DMS153 treated with DMSO at 0.1 percent for 48 hours (cell line): ENCODE measurements at regions not wholly inside any gene's neighbourhood (a gene's known extent, or its start where the extent isn't known, plus 50 kb on each side); places are given as distances from the start of the nearest gene placed in this dataset.

Source experiments
- DNase-seq: peaks from one replicate; lab custom pipeline; 2025; ENCODE audit not compliant: unreplicated experiment; lab: John Stamatoyannopoulos, UW

DNA sequence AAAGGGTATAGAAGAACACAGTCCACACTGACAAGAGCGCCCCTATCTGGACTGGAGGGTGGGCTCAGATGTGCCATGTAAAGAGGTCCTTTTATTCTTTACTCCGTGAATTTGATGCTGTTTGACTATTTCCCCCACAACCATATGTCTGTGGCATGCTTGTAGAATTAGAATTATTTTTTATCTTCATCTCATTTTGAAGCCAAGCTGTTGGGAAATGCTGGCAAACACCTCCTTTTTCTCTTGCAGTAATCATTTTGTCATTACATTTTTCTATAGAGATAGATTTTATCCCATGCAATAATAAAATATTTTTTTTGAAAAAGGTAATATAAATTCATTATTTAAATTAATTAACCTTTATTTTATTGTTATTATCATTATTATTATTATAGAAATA is 926.6 kb upstream of the AUTS2 start:
- no peak for DNase-seq

DNA sequence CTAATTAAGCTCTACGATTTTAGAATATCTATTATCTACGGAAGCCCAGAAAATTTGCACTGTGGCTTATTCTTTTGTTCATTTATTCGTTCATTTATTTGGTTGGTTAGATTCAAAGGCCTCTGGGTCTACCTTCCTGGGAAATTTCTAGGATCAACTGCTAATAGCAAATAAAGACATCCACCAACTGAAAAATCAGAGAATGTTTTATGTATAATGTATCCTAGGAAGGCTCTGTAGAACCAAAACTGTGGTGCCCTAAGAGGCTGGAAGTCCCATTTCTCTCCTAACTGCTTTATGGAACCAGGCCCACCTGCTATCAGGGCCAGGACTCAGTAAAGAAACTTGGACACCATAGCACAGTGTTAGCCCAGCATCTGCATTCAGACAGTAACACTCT is 923.4 kb upstream of the AUTS2 start:
- no peak for DNase-seq

DNA sequence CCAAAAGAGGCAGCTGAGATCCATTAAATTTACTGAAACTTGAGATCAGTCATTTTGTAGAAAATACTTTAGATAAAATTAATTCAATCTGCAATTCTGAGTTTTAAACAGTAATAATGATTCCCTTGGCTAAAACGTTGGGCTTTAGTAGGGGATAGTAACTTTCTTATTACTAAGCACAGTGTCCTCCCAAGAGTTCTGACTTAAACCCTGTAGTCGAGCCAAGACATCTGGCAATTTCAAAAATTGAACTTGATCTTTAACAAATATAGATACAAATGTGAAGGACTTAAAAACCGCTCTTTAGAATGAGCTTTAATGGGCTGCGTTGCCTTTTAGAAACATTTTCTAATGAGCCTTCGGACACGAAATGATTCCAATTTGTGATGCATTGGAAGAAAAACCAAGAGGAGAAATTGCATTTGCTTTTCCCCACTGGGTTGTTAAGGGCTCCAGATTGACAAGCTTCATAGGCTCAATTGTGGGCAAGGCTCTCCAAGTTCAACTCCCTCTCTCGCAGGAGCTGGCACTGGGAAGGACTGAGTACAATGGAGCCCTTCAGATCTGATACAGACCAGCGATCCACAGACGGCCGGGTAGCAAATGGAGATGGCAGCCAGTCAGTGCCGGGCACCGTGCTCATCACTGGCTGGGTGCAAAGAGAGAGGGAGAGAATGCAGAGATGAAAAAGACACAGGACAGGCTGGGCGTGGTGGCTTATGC is 921.3 kb upstream of the AUTS2 start:
- DNase-seq: no peak

DNA sequence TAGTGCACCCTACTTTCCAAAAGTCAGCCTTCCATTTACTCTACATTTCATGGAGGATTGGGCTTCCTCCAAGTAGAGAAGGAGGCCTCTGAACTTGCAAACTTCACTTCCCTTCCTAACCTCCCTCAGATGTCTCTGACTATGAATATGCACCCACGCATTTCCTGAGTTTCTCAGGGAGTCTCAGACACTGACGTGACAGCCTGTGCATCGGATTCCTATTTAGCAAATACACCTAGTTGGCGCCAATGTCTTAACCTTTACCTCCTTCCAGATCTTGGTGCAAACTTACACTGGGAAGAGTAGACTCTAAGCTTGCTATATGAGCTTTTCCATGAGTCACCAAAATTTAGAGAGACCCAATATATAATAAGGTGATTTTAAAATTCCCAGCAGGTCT is 920.1 kb upstream of the AUTS2 start:
- no peak for DNase-seq

DNA sequence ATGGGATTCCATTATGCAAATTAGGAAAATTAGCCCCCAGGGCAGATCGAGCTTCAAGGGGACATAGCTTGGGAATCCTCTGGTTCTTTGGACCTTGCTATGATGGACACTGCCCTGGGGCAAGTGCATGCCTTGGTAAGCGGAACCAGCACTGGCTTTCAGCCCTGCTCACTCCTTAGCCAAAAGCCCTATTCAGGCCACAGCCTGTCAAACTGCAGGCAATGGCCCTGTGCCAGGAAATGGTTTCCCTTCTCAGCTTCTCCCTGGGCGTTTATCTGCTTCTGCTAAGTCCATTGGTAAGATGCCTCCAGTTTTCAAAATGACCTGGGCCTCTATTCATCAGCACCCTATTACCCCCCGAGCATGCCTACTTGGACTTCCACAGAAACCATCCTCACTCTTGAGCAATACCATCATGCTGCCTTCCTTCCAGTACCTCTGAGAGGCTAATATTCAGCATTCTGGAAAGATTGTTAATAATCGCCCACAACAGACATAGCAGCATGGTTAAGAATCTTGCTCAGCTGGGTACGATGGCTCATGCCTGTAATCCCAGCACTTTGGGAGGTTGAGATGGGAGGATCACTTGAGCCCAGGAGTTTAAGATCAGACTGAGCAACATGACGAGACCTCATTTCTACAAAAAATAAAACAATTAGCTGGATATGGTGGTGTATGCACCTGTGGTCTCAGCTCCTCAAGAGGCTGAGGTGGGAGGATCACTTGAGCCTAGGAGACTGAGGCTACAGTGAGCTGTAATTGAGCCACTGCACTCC is 918.6 kb upstream of the AUTS2 start:
- DNase-seq: peak; percentile 12

DNA sequence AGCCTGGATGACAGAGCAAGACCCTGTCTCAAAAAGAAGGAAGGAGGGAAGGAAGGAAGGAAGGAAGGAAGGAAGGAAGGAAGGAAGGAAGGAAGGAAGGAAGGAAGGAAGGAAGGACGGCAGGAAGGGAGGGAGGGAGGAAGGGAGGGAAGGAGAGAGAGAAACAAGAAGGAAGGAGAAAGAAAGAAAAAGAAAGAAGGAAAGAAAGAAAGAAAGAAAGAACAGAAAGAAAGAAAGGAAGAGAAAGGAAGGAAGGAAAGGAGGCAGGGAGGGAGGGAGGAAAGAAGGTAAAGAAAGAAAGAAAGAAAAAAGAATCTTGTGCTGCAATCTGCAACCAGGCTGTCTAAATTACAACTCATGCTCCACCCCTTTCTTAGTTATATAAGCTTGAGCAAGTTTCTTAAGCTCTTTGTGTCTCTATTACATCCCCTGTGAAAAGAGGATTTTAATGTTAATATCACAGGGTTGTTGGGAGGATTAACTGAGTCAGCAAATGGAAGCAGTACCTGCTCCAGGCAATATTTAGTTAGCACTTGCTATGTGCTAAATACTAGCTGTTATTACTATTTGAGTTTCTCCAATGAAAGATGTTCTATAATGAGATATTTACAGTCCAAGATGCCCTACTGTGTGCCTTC is 917.9 kb upstream of the AUTS2 start:
- DNase-seq: no peak

DNA sequence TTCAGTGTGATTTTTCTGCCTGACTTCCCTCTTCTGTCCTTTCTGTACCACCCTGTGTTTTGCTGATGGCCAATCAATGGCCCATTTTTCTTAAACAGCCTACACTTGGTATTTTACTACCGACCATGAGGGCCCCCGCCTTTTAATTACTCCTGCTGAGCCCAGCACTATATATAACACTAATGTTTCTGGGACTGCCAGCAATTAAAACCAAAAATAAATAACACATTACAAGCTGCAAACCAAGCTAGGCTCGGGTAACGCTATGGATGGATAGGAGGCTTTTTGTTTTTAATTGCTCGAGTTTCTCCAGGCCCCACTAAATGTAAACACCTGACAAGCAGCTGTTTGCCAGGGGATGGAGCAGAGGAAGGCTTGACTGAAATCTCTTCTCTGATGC is 915.4 kb upstream of the AUTS2 start:
- DNase-seq: peak; percentile 86

DNA sequence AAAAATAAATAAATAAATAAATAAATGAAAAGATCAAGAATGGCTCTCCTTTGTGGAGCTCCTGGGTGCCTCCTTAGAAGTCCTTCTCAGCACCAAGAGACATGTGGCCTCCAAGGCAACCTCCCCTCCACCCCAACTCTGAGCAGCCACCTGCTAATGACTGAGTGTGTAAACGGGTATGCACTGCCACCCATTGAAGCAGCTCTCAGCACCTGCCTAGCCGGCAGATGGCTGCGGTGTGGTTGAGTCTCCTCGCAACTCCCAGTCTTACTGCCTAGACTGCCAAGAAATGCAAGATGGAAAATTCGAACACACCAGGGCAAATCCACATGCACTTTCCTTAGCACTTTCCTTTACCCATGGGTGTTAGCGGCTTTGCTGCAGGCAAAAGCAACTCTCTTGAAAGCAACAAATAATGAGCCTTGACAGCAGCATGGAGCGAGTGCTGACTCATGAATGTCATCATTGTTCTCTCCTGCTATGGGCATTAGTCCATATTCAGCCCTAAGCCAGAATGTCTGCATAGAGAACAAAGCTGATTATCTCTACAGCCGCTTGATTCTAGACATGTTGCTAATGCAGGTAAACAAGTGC is 913.9 kb upstream of the AUTS2 start:
- DNase-seq: peak; percentile 85

DNA sequence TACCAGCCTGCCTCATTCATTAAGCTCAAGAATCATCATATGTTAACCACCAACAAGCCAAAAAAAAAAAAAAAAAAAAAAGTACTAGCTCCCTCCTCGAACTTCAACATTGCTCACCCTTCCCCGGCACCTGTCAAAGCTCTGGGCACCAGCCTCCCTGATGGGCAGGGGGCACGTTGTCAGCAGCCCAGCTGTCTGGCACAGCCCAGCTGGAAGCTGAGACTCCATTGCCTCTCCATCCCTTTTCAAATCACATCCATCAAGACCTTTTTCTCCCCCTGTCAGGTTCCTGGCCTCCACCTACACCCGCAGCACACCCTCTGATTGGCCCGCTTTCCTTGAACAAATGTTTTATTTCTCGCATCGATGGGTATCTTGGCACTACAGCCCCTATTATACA is 913.3 kb upstream of the AUTS2 start:
- no peak for DNase-seq

DNA sequence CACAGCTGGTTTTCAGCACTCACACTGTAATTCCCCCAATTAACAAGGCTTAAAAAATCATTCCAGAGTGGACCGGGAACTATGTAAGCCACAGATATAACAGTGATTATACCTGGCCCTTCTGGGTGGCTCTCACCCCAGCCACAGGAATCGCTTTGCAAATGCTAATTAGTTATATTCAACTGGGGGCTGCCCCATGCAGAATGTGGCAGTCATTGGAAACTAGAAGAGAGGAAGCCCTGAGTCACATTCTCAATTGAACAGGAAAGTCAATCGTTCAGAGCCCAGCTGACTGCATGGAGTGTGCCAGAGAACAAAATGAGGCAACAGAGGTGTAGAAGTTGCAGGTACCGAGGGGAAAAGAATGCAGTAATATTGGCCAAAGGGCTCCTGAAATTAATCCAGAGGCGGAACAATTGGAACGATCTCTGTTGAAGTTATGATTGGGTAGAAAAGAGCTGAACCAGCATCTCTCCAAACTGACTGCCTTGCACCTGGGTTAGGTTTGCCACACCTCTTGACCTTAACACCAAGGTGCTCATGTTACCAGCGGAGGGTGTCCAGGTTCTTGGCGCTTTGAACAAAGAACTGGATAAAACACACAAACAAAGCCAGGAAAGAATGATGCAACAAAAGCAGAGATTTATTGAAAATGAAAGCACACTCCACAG is 909.7 kb upstream of the AUTS2 start:
- DNase-seq: peak; percentile 68

DNA sequence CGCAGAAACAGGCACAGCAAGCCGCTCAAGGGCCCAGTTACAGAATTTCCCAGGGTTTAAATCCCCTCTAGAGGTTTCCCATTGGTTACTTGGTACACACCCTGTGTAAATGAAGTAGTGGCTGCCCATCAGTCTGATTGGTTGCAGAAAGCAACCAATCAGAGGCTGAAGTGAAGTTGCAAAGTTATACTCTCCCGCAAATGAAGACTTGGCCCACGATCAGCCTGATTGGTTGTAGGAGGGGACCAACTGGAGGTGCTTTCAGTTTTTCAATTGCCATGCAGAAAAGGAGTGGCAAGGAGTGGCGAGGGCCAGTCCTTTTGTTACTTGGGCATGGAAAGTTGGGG is 909.2 kb upstream of the AUTS2 start:
- no peak for DNase-seq

DNA sequence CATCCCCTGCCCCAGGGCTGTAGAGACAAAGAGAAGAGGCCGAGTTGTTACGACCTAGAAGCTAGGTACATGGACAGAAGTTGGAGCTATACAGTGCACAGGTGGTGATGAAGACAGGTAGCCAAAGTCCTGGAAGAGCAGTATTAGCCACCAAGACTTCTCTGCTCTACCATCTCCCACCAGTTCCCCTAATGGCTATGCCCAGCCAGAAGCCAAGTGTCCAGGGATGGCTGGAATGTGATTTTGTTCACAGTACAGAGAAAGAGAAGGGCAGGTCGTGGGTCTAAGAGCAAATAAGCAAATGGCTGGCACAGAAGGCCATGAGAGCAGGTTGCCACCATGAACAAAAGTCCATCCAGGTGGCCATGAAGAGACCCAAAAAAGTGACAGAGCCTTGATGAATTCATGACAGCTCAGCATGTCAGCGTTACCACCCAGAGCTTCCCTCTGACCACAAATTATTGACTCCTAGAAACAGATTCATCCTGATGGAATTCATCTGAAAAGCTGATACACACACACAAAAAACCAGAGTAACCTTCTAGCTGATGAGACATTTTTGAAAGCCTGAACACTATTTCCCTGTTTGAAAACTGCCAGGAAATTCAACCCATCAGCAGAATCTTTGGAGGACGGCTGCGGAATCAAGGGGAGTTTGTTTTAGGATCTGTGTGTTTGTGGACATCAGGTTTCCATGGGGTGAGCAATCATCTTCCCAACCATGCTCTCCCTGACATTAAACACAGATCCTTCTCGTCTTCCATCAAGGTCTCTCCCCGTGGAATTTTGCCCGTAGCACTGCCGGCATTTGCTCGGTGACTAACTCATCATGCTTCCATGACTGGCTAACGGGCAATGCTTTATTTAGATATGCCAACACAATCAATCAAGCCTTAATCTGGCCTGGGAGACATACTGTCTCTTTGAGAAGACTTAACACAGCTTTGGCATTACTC is 906.7 kb upstream of the AUTS2 start:
- DNase-seq: no peak

DNA sequence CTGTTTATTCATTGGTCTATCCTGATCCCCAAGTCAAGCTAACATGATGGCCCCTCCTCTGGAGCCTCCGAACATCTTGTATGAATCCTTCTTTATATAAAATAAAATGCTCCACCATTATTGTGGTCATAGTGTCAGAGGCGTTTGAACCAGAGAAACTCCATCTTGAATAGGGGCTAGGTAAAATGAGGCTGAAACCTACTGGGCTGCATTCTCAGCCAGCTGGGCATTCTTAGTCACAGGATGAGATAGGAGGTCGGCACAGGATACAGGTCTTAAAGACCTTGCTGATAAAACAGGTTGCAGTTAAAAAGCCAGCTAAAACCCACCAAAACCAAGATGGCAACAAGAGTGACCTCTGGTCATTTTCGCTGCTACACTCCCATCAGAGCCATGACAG is 905.8 kb upstream of the AUTS2 start:
- no peak for DNase-seq

DNA sequence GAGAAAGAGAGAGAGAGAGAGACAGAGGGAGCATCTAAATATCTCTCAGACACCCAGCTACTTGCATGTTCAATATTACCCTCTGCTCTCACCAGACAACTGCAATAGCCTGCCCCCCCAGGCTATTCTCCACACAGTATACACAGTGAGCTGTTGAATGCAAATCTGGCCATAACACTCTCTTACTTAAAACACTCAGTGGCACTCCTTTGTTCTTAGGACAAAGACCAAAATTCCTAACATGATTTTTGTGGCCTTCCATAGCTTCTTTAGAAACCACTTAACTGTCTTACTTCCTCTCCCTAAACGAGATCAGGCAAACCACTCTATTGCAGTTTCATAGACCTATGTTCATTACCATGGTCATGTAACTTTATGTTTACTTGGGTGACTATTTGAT is 903.6 kb upstream of the AUTS2 start:
- no peak for DNase-seq

DNA sequence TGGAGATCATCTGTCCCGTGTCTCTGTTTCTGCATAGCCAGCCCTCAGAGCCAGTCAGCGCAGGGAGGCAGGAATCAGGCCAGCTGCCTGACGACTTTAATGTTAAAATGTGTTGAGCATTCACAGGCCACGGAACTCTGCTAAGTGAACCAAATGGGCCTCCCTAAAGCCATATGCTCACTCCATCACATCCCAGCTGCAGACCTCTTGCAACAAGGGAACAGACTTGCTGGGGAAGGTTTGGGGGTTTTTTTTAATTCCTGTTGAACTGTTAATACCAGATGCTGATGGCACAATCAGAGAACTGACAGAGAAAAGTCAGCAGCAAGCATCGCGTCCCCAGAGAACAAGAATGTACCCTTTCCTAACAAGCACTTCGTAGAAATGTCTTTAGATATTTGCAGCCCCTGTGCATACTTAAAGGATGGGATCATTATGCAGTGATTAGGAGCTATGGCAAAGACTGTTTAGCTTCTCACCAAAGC is 900.4 kb upstream of the AUTS2 start:
- no peak for DNase-seq

DNA sequence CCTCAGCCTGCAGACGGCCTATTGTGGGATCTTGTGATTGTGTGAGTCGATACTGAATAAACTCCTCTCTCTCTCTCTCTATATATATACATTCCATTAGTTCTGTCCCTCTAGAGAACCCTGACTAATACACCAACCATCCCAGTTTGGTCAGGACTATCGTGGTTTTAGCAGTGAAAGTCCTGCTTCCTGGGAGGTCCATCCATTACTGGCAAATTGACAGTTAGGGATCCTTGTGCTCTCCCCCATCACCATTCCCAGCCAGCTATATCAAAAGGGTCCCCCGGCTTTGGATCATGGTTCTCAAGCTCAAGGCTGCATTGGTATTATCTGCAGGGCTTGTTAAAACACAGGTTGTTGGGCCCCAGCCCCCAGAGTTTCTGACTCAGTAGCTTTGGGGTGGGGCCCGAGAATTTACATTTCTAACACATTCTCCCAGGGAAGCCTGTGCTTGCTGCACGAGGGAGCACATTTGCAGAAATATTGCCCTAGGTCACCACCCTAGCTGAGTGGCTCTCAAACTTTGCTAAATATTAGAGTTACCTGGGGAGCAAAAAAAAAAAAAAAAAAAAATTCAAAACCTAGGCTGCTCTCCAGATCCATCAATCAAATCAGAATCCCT is 899.1 kb upstream of the AUTS2 start:
- DNase-seq: no peak

DNA sequence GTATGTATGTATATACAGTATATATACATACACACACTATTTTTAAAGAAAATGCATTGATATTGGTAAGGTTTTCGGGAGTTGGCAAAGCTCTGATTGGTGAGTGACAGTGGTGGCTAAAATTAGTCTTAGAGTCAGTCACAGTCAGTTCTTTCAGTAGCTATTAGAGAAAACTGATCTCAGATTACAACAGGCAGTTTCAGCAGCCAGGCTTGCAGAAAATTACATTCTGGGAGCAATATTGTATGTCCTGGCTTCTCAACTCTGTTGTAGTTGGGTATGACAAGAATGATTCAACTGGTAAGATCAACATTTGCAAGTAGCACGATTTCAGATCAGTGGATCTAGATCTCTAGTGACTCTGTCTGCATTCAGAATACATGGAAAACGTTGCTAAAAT is 897.9 kb upstream of the AUTS2 start:
- no peak for DNase-seq

DNA sequence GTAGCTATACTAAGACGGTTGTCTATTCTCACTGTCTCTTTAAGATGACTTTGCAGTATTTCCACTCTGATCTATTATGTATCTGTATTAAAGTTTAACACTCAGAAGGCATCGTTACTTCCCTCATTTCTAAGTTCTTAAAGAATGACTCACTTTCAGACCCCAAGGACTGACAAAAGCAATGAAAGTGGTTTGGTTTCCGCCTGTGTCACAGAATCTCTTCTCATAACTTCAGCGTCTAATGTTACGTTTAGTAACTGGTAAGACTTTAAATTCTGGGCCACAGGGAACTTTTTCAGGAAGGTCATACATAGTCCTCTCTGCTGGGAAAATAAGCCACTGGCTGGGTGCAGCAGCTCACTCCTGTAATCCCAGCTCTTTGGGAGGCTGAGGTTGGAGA is 892.0 kb upstream of the AUTS2 start:
- no peak for DNase-seq

DNA sequence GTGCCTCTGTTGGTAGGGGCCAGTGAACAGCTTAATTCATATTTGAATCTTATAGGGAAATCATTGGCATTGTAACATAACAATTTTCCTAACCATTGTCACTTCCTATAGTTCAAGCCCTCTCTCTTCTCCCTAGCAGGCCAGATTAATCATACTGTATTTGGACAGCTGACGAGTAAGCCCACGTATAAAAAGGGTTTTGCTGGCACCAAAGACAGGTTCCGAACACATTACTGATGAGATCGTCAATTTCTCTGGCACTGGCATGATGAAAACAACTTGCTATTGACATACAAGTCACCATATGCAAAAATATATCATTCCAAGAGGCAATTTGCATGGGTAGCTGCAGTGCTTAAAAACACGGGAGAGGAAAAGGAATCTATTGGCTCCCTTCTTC is 891.1 kb upstream of the AUTS2 start:
- DNase-seq: no peak

DNA sequence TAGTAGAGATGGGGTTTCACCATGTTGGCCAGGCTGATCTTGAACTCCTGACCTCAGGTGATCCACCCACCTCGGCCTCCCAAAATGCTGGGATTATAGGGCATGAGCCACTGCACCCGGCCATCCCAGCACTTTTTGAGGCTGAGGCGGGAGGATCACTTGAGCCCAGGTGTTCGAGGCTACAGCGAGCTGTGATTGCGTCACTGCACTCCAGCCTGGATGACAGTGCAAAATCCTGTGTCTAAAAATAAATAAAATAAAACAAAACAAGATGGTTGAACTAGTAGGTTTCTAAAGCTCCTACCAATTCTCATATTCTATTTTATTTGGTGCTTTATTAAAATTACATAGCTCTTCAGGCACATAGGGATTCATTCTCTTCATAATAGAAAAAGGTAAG is 890.3 kb upstream of the AUTS2 start:
- DNase-seq: no peak
